Mammary epithelial cell (primary cell): ENCODE measurements at regions not wholly inside any gene's neighbourhood (a gene's known extent, or its start where the extent isn't known, plus 50 kb on each side); places are given as distances from the start of the nearest gene placed in this dataset.

ENCODE experiments used
- CTCF ChIP-seq, 2 donors: IDR thresholded peaks in 1 of 2; conservative IDR thresholded peaks in 1 of 2; 2 replicates each; pipeline ENCODE4 v1.5.1; 2011 to 2012; ENCODE audit warnings: inconsistent platforms in 2 of 2, low read length in 2 of 2, mild to moderate bottlenecking in 2 of 2, control low read depth in 1 of 2, low read depth in 1 of 2; ENCODE audit not compliant: insufficient read depth in 1 of 2; ENCODE audit errors: extremely low read depth in 1 of 2
- EZH2 ChIP-seq: IDR thresholded peaks from 2 replicates; pipeline ENCODE4 v1.6.1; 2012; ENCODE audit warnings: low read length, inconsistent platforms, borderline replicate concordance

DNA sequence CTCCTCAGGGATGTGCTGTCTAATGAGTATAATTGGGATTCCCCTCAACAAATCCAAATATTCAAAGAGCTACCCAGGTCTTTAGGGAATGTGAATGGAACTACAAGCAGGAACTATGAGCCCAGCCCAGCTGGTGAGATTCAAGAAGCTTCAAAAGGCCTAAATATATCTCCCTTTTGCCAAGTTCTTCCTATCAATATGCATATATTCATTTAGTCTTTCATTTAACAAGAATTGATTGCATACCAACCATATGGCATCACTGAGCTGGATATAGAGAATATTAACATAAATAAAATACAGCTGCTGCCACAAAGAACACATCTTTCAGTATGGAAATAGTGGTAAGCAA lies 58.9 kb upstream of the PRSS23 start:
- TF ChIP-seq CTCF (conservative IDR thresholded peaks at IDR 0.05 in 1 of 2, IDR thresholded peaks at IDR 0.05 in 1 of 2; ENCODE audit: extremely low read depth in 1 of 2, insufficient read depth in 1 of 2, low read depth in 1 of 2, low read length in 2 of 2) (no peak), EZH2 (no peak)
